Endothelial cell of umbilical vein (primary cell): ENCODE measurements at regions not wholly inside any gene's neighbourhood (a gene's known extent, or its start where the extent isn't known, plus 50 kb on each side); places are given as distances from the start of the nearest gene placed in this dataset.

Source experiments
- CTCF ChIP-seq, 2 donors: IDR thresholded peaks; 1 replicate in 1 of 2; 2 replicates in 1 of 2; pipeline ENCODE4 v1.5.1; 2011; ENCODE audit warnings: low read length in 2 of 2, mild to moderate bottlenecking in 2 of 2, moderate library complexity in 2 of 2, control low read depth in 1 of 2, inconsistent platforms in 1 of 2, low read depth in 1 of 2; ENCODE audit not compliant: insufficient read depth in 1 of 2; ENCODE audit errors: extremely low read depth in 1 of 2
- MYC ChIP-seq: IDR thresholded peaks from one replicate; pipeline ENCODE4 v1.6.1; 2011; ENCODE audit warnings: mild to moderate bottlenecking, low read depth, low read length
- POLR2A ChIP-seq: IDR thresholded peaks from 2 replicates; pipeline ENCODE4 v1.6.1; 2012; ENCODE audit warnings: low read depth, mild to moderate bottlenecking, control low read depth, low read length
- POLR2AphosphoS5 ChIP-seq: IDR thresholded peaks from 2 replicates; pipeline ENCODE4 v1.6.1; 2012; ENCODE audit warnings: low read depth, mild to moderate bottlenecking, control low read depth, low read length, moderate library complexity; ENCODE audit not compliant: insufficient read depth

GRCh38 chr20:11130554-11131166 lies 456.9 kb upstream of the JAG1 start:
- TF ChIP-seq CTCF (IDR thresholded peaks at IDR 0.05; ENCODE audit: extremely low read depth in 1 of 2, insufficient read depth in 1 of 2, low read depth in 1 of 2, low read length in 2 of 2), result no peak
- TF ChIP-seq POLR2AphosphoS5, result no peak
- TF ChIP-seq POLR2A, result no peak
- TF ChIP-seq MYC, result no peak
